Mammary epithelial cell (primary cell): ENCODE measurements at regions not wholly inside any gene's neighbourhood (a gene's known extent, or its start where the extent isn't known, plus 50 kb on each side); places are given as distances from the start of the nearest gene placed in this dataset.

Experiments used
- EZH2 ChIP-seq: IDR thresholded peaks from 2 replicates; pipeline ENCODE4 v1.6.1; 2012; ENCODE audit warnings: low read length, inconsistent platforms, borderline replicate concordance
- TF ChIP-seq, protein P1 (sequence below), 2 donors: IDR thresholded peaks in 1 of 2; conservative IDR thresholded peaks in 1 of 2; 2 replicates each; pipeline ENCODE4 v1.5.1; 2011 to 2012; ENCODE audit warnings: inconsistent platforms in 2 of 2, low read length in 2 of 2, mild to moderate bottlenecking in 2 of 2, control low read depth in 1 of 2, low read depth in 1 of 2; ENCODE audit not compliant: insufficient read depth in 1 of 2; ENCODE audit errors: extremely low read depth in 1 of 2

DNA sequence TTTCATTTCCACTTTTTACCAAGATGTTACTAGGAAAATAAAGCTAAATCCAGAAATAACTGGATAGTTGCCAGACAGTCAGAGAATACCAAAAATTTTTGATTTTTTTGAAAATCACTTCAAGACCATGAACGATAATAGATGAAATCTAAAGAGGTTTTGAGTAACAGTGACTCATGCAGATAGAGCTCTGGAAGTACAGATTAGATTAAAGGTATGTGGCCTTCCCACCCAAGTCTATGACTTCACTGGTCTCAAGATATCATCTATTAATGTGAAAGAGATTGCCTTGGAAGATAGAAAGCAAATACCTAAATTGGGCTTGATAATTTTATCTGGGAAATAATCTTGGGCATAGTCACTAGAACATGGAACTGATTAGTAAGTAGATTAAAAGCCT is 415.9 kb downstream of the METTL15 start:
- TF ChIP-seq, protein P1, sequence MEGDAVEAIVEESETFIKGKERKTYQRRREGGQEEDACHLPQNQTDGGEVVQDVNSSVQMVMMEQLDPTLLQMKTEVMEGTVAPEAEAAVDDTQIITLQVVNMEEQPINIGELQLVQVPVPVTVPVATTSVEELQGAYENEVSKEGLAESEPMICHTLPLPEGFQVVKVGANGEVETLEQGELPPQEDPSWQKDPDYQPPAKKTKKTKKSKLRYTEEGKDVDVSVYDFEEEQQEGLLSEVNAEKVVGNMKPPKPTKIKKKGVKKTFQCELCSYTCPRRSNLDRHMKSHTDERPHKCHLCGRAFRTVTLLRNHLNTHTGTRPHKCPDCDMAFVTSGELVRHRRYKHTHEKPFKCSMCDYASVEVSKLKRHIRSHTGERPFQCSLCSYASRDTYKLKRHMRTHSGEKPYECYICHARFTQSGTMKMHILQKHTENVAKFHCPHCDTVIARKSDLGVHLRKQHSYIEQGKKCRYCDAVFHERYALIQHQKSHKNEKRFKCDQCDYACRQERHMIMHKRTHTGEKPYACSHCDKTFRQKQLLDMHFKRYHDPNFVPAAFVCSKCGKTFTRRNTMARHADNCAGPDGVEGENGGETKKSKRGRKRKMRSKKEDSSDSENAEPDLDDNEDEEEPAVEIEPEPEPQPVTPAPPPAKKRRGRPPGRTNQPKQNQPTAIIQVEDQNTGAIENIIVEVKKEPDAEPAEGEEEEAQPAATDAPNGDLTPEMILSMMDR (conservative IDR thresholded peaks at IDR 0.05 in 1 of 2, IDR thresholded peaks at IDR 0.05 in 1 of 2; ENCODE audit: extremely low read depth in 1 of 2, insufficient read depth in 1 of 2, low read depth in 1 of 2, low read length in 2 of 2), result no peak
- no peak for TF ChIP-seq EZH2
